ENCODE measurements at regions not wholly inside any gene's neighbourhood (a gene's known extent, or its start where the extent isn't known, plus 50 kb on each side); places are given as distances from the start of the nearest gene placed in this dataset.

- ChIA-PET POLR2A (no interaction called here), CTCF (no interaction called here)
- ATAC-seq (ENCODE audit: poor library complexity) (no peak), DNase-seq (no peak)
- H3K27me3 Mint-ChIP-seq, result peaks cover 6% of the 10 kb centered on the region
- no peak overlapping the region for H3K27ac ChIP-seq (ENCODE audit: low read depth in 1 of 2, low read length in 2 of 2)
- H3K4me1 ChIP-seq (ENCODE audit: insufficient read depth, low read length), result no peaks in the 10 kb centered on the region
- H3K27me3 ChIP-seq (ENCODE audit: control insufficient read depth in 1 of 2, insufficient read depth in 2 of 2, low read length in 2 of 2), result no peaks in the 10 kb centered on the region
- no peaks in the 10 kb centered on the region for H3K36me3 Mint-ChIP-seq (ENCODE audit: low read depth)
- no peaks in the 10 kb centered on the region for H3K4me1 Mint-ChIP-seq (ENCODE audit: low read depth)
- no peaks in the 10 kb centered on the region for H3K9me3 Mint-ChIP-seq
- intact Hi-C loops (cut with DNase I, micrococcal nuclease), result loop anchor here in 1 of 2 experiments (10.0 kb wide), 1 partner anchor 64 kb away; no protein-coding TSS in a partner anchor
- H3K4me3 ChIP-seq (ENCODE audit: low read length), result no peak overlapping the region
- no peak for TF ChIP-seq CTCF (IDR thresholded peaks at IDR 0.05)
- no peak overlapping the region for H3K27ac Mint-ChIP-seq
- no peaks in the 10 kb centered on the region for H3K36me3 ChIP-seq (ENCODE audit: insufficient read depth, low read length)
- no peaks in the 10 kb centered on the region for H3K9me3 ChIP-seq (ENCODE audit: control insufficient read depth in 1 of 2, insufficient read depth in 1 of 2, low read length in 2 of 2)
- H3K4me3 Mint-ChIP-seq, result no peak overlapping the region
Measured at GRCh38 chr20:60459212-60459611, 501.0 kb downstream of the CDH26 start.

- ATAC-seq (ENCODE audit: poor library complexity), result no peak
- no peak for DNase-seq
- no peaks in the 10 kb centered on the region for H3K27me3 ChIP-seq (ENCODE audit: control insufficient read depth in 1 of 2, insufficient read depth in 2 of 2, low read length in 2 of 2)
- H3K27ac ChIP-seq (ENCODE audit: low read depth in 1 of 2, low read length in 2 of 2), result no peak overlapping the region
- Mint-ChIP-seq H3K27me3 (peaks cover 6% of the 10 kb centered on the region), H3K4me1 (ENCODE audit: low read depth) (no peaks in the 10 kb centered on the region), H3K36me3 (ENCODE audit: low read depth) (no peaks in the 10 kb centered on the region), H3K4me3 (no peak overlapping the region), H3K27ac (no peak overlapping the region), H3K9me3 (no peaks in the 10 kb centered on the region)
- CTCF ChIA-PET, result no interaction called here
- intact Hi-C loops (cut with DNase I, micrococcal nuclease), result no loop called here
- no peak for TF ChIP-seq CTCF (IDR thresholded peaks at IDR 0.05)
- H3K4me1 ChIP-seq (ENCODE audit: insufficient read depth, low read length), result no peaks in the 10 kb centered on the region
- no peak overlapping the region for H3K4me3 ChIP-seq (ENCODE audit: low read length)
- H3K9me3 ChIP-seq (ENCODE audit: control insufficient read depth in 1 of 2, insufficient read depth in 1 of 2, low read length in 2 of 2), result no peaks in the 10 kb centered on the region
- POLR2A ChIA-PET, result no interaction called here
- H3K36me3 ChIP-seq (ENCODE audit: insufficient read depth, low read length), result no peaks in the 10 kb centered on the region
Measured at GRCh38 chr20:60461993-60462392, 503.8 kb downstream of the CDH26 start.

DNA sequence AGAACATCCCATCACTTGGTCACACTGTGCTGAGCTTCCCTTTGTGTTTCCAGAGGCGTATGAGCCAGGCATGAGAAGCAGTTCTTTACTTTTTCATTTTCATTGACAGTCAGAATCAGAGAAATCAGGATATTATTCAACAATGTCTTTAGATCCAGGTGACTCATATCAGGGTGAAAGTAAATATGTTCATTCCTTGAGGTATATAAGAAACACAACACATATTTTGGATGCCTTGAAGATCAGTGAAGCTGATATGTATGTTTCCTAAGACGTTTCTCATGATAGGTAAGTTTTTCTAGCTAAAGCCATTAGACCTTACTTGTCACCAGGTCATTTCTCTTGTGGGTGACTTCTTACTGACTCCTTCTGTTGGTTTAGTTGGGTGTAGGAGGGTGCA, 505.6 kb downstream of the CDH26 start:
- ChIA-PET CTCF (no interaction called here), POLR2A (no interaction called here)
- ATAC-seq (ENCODE audit: poor library complexity) (no peak), DNase-seq (no peak)
- Mint-ChIP-seq H3K4me3 (no peak overlapping the region), H3K4me1 (ENCODE audit: low read depth) (no peaks in the 10 kb centered on the region), H3K9me3 (no peaks in the 10 kb centered on the region), H3K36me3 (ENCODE audit: low read depth) (no peaks in the 10 kb centered on the region), H3K27ac (no peak overlapping the region), H3K27me3 (no peaks in the 10 kb centered on the region)
- intact Hi-C loops (cut with DNase I, micrococcal nuclease), result no loop called here
- Histone ChIP-seq H3K4me1 (ENCODE audit: insufficient read depth, low read length) (no peaks in the 10 kb centered on the region), H3K4me3 (ENCODE audit: low read length) (no peak overlapping the region), H3K36me3 (ENCODE audit: insufficient read depth, low read length) (no peaks in the 10 kb centered on the region), H3K27me3 (ENCODE audit: control insufficient read depth in 1 of 2, insufficient read depth in 2 of 2, low read length in 2 of 2) (no peaks in the 10 kb centered on the region), H3K27ac (ENCODE audit: low read depth in 1 of 2, low read length in 2 of 2) (no peak overlapping the region), H3K9me3 (ENCODE audit: control insufficient read depth in 1 of 2, insufficient read depth in 1 of 2, low read length in 2 of 2) (no peaks in the 10 kb centered on the region)
- TF ChIP-seq CTCF (IDR thresholded peaks at IDR 0.05), result no peak

Measured in CD4-positive, alpha-beta T cell (primary cell).